Suprapubic skin (tissue), 4 donors: ENCODE measurements at regions not wholly inside any gene's neighbourhood (a gene's known extent, or its start where the extent isn't known, plus 50 kb on each side); places are given as distances from the start of the nearest gene placed in this dataset.

ENCODE experiments used
- CTCF ChIP-seq, 2 donors: fragments of 200-600 bp in 1 of 2; fragments of 450-650 bp in 1 of 2; sonication (generic) in 1 of 2; IDR thresholded peaks; one replicate each; pipeline ENCODE4 v1.5.1; 2016 to 2019; ENCODE audit warnings: antibody characterized with exemption in 2 of 2, mild to moderate bottlenecking in 1 of 2, moderate library complexity in 1 of 2
- EP300 ChIP-seq: sonication (generic); formaldehyde crosslinking; IDR thresholded peaks from one replicate; pipeline ENCODE4 v1.6.1; 2017; ENCODE audit warnings: antibody characterized with exemption
- POLR2AphosphoS5 ChIP-seq, 3 donors: sonication (generic); formaldehyde crosslinking; IDR thresholded peaks; one replicate each; pipeline ENCODE4 v1.6.1; 2017; ENCODE audit warnings: antibody characterized with exemption in 3 of 3

GRCh38 chr7:26100406-26101339 lies 51.3 kb upstream of the NFE2L3 start:
- TF ChIP-seq CTCF (IDR thresholded peaks at IDR 0.05) (no peak), EP300 (no peak), POLR2AphosphoS5 (IDR thresholded peaks at IDR 0.05) (no peak)
